K562 (cell line): ENCODE measurements at regions not wholly inside any gene's neighbourhood (a gene's known extent, or its start where the extent isn't known, plus 50 kb on each side); places are given as distances from the start of the nearest gene placed in this dataset.

Experiments
- EZH2 ChIP-seq: IDR thresholded peaks from 2 replicates; pipeline ENCODE4 v1.6.1; 2012; ENCODE audit warnings: low read depth, mild to moderate bottlenecking, inconsistent platforms, low read length, borderline replicate concordance
- GATAD2A ChIP-seq: fragments of 450-650 bp; IDR thresholded peaks from 2 replicates; pipeline ENCODE4 v1.6.1; 2017
- JUNB ChIP-seq: fragments of 450-650 bp; formaldehyde crosslinking; conservative IDR thresholded peaks from 2 replicates; pipeline ENCODE4 v1.4.0; 2020; ENCODE audit warnings: mild to moderate bottlenecking
- KLF16 ChIP-seq: IDR thresholded peaks from 2 replicates; pipeline ENCODE4 v1.6.1; 2016; ENCODE audit warnings: antibody characterized with exemption
- MBD2 ChIP-seq: sonication (generic); IDR thresholded peaks from 2 replicates; pipeline ENCODE4 v1.6.1; 2016; ENCODE audit warnings: low read depth, borderline replicate concordance
- MEF2D ChIP-seq: conservative IDR thresholded peaks from 2 replicates; pipeline ENCODE4 v1.6.1; 2016; ENCODE audit warnings: low read depth, missing genetic modification characterization, missing compliant biosample characterization
- NFE2L1 ChIP-seq: fragments of 450-650 bp; IDR thresholded peaks from 2 replicates; pipeline ENCODE4 v1.6.1; 2016; ENCODE audit warnings: missing genetic modification characterization, low read depth, mild to moderate bottlenecking, missing compliant biosample characterization, moderate library complexity, borderline replicate concordance
- POLR2A ChIP-seq: fragments of 450-650 bp; conservative IDR thresholded peaks from 2 replicates; pipeline ENCODE4 v1.6.1; 2016
- POLR2AphosphoS5 ChIP-seq: IDR thresholded peaks from 2 replicates; pipeline ENCODE4 v1.6.1; 2011; ENCODE audit warnings: mild to moderate bottlenecking, low read depth, low read length, moderate library complexity; ENCODE audit not compliant: control insufficient read depth, insufficient read depth
- SIX5 ChIP-seq, 2 experiments: IDR thresholded peaks; 2 replicates each; pipeline ENCODE4 v1.6.1; 2011; ENCODE audit warnings: low read length in 2 of 2, borderline replicate concordance in 1 of 2, low read depth in 1 of 2, mild to moderate bottlenecking in 1 of 2, moderate library complexity in 1 of 2; ENCODE audit not compliant: insufficient read depth in 1 of 2
- SMARCB1 ChIP-seq: IDR thresholded peaks from 2 replicates; pipeline ENCODE4 v1.6.1; 2011; ENCODE audit warnings: improper control_type of control experiment, low read depth; ENCODE audit not compliant: insufficient read length
- ZNF311 ChIP-seq: fragments of 250-450 bp; sonication (Bioruptor Pico); IDR thresholded peaks from 2 replicates; pipeline ENCODE4 v1.4.0; 2020; ENCODE audit warnings: mild to moderate bottlenecking, moderate library complexity
- ZNF707 ChIP-seq: fragments of 250-450 bp; sonication (Bioruptor Pico); conservative IDR thresholded peaks from 2 replicates; pipeline ENCODE4 v1.8.0; 2022; ENCODE audit warnings: inconsistent platforms, mild to moderate bottlenecking, moderate library complexity
- TF ChIP-seq, protein P1 (sequence below), 3 experiments: IDR thresholded peaks in 2 of 3; conservative IDR thresholded peaks in 1 of 3; 2 replicates each; pipeline ENCODE4 v1.5.1; 2011 to 2012; ENCODE audit warnings: low read length in 3 of 3, mild to moderate bottlenecking in 3 of 3, control low read depth in 2 of 3, improper control_type of control experiment in 1 of 3, inconsistent platforms in 1 of 3, low read depth in 1 of 3, mixed read lengths in 1 of 3, moderate library complexity in 1 of 3; ENCODE audit not compliant: insufficient read depth in 2 of 3

DNA sequence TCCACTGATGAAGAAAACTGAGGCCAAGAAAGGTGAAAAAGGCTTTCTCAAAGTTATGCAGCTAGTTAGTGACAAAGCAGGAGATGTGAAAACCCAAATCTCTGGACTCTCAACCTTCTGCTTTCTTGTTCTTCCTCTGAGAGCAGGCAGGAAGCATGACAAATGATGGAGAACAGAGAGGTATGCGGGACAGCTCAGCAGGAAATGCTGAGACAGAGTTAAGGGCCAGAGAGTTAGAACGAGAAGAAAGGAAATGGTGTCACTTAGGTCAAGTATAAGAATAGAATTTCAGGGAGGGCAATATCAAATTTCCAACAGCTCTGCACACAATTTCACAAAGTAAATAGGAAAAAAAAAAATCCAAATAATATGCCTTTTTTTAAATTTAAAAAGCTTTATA lies 67.6 kb upstream of the ARHGAP42 start:
- TF ChIP-seq SIX5 (IDR thresholded peaks at IDR 0.05; ENCODE audit: borderline replicate concordance in 1 of 2, insufficient read depth in 1 of 2, low read depth in 1 of 2, low read length in 2 of 2), result no peak
- TF ChIP-seq JUNB, result no peak
- no peak for TF ChIP-seq ZNF311 (CRISPR knock-in tag)
- TF ChIP-seq SMARCB1, result no peak
- no peak for TF ChIP-seq GATAD2A
- TF ChIP-seq, protein P1, sequence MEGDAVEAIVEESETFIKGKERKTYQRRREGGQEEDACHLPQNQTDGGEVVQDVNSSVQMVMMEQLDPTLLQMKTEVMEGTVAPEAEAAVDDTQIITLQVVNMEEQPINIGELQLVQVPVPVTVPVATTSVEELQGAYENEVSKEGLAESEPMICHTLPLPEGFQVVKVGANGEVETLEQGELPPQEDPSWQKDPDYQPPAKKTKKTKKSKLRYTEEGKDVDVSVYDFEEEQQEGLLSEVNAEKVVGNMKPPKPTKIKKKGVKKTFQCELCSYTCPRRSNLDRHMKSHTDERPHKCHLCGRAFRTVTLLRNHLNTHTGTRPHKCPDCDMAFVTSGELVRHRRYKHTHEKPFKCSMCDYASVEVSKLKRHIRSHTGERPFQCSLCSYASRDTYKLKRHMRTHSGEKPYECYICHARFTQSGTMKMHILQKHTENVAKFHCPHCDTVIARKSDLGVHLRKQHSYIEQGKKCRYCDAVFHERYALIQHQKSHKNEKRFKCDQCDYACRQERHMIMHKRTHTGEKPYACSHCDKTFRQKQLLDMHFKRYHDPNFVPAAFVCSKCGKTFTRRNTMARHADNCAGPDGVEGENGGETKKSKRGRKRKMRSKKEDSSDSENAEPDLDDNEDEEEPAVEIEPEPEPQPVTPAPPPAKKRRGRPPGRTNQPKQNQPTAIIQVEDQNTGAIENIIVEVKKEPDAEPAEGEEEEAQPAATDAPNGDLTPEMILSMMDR (IDR thresholded peaks at IDR 0.05 in 2 of 3, conservative IDR thresholded peaks at IDR 0.05 in 1 of 3; ENCODE audit: insufficient read depth in 2 of 3, low read depth in 1 of 3, low read length in 3 of 3), result no peak
- no peak for TF ChIP-seq POLR2AphosphoS5
- TF ChIP-seq ZNF707 (CRISPR knock-in tag), result no peak
- no peak for TF ChIP-seq POLR2A
- TF ChIP-seq NFE2L1 (tag), result no peak
- no peak for TF ChIP-seq EZH2
- no peak for TF ChIP-seq MBD2
- TF ChIP-seq MEF2D (tag), result no peak
- no peak for TF ChIP-seq KLF16
